Coronary artery (tissue), 2 donors: ENCODE measurements at regions not wholly inside any gene's neighbourhood (a gene's known extent, or its start where the extent isn't known, plus 50 kb on each side); places are given as distances from the start of the nearest gene placed in this dataset.

Experiments
- DNase-seq: peaks from one replicate; pipeline ENCODE4 v3.0.0-alpha.2; 2017; ENCODE audit warnings: low spot score
- H3K27ac ChIP-seq, 2 donors: fragments of 200-600 bp; sonication (generic); one replicate each; pipeline ENCODE4 v1.5.1; 2016 to 2019
- H3K4me3 ChIP-seq: fragments of 200-600 bp; sonication (generic); 2 replicates; pipeline ENCODE4 v1.5.1; 2016; ENCODE audit warnings: mild to moderate bottlenecking, moderate library complexity
- CTCF ChIP-seq: fragments of 200-600 bp; sonication (generic); IDR thresholded peaks from one replicate; pipeline ENCODE4 v1.5.1; 2019; ENCODE audit warnings: antibody characterized with exemption

- no peak for DNase-seq
- no peak for TF ChIP-seq CTCF
- Histone ChIP-seq H3K4me3 (peak overlapping the region; percentile 28), H3K27ac (peak overlapping the region; percentile 39 to 70)
Measured at GRCh38 chr5:33300209-33300742, 140.5 kb upstream of the TARS1 start.

GRCh38 chr5:33303579-33304095 lies 137.1 kb upstream of the TARS1 start:
- Histone ChIP-seq H3K27ac (no peak overlapping the region), H3K4me3 (no peak overlapping the region)
- no peak for TF ChIP-seq CTCF
- DNase-seq = no peak

- no peak for TF ChIP-seq CTCF
- no peak for DNase-seq
- no peak overlapping the region for H3K27ac ChIP-seq
- H3K4me3 ChIP-seq = no peak overlapping the region
Measured at GRCh38 chr5:33304601-33305000, 136.2 kb upstream of the TARS1 start.

- Histone ChIP-seq H3K4me3 (no peak overlapping the region), H3K27ac (no peak overlapping the region)
- no peak for DNase-seq
- no peak for TF ChIP-seq CTCF
Measured at GRCh38 chr5:33305572-33305971, 135.2 kb upstream of the TARS1 start.

- no peak for DNase-seq
- no peak for TF ChIP-seq CTCF
- Histone ChIP-seq H3K4me3 (no peak overlapping the region), H3K27ac (peak overlapping the region; percentile 9 to 17)
Measured at GRCh38 chr5:33306758-33307157, 134.0 kb upstream of the TARS1 start.

- TF ChIP-seq CTCF = no peak
- DNase-seq = no peak
- no peak overlapping the region for H3K4me3 ChIP-seq
- no peak overlapping the region for H3K27ac ChIP-seq
Measured at GRCh38 chr5:33308586-33308985, 132.2 kb upstream of the TARS1 start.

- TF ChIP-seq CTCF = no peak
- Histone ChIP-seq H3K27ac (no peak overlapping the region), H3K4me3 (no peak overlapping the region)
- no peak for DNase-seq
Measured at GRCh38 chr5:33309068-33309467, 131.7 kb upstream of the TARS1 start.
